ENCODE measurements at regions not wholly inside any gene's neighbourhood (a gene's known extent, or its start where the extent isn't known, plus 50 kb on each side); places are given as distances from the start of the nearest gene placed in this dataset.
"Not testable (repeated sequence)": the region's sequence is repeated elsewhere in the genome, so short reads cannot be mapped to it uniquely, and the experiment has no call there.

DNA sequence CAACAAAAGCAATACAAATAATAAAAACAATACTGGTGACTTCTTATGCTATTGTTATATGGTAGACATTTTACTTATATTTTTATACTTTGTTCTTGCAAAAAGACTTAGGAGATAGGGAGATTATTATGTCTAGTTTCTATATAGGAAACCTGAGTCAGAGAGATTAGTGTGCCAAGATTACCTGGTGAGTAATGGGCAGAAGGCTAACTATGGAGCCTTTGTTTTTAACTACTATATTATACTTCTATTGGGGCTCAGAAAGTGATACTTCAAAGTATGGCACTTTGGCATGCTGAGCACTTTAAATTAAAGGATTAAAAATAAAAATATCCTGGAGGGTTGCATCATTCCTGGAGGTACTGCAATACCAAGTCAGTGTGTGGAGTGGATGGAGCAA is 117.5 kb upstream of the CLINT1 start:
- Histone ChIP-seq H3K4me3 (no peak overlapping the region), H3K36me3 (replicated peaks in 1 of 2) (no peaks in the 10 kb centered on the region), H3K4me1 (replicated peaks in 1 of 2) (no peaks in the 10 kb centered on the region), H3K27me3 (no peaks in the 10 kb centered on the region), H3K9me3 (replicated peaks in 1 of 3) (no peaks in the 10 kb centered on the region), H3K27ac (no peak overlapping the region)
- TF ChIP-seq CTCF (IDR thresholded peaks at IDR 0.05) (no peak), POLR2A (IDR thresholded peaks at IDR 0.05) (no peak)
- DNase-seq: peak in 1 of 7 donors; percentile 10
- intact Hi-C loops (cut with DNase I): no loop called here

DNA sequence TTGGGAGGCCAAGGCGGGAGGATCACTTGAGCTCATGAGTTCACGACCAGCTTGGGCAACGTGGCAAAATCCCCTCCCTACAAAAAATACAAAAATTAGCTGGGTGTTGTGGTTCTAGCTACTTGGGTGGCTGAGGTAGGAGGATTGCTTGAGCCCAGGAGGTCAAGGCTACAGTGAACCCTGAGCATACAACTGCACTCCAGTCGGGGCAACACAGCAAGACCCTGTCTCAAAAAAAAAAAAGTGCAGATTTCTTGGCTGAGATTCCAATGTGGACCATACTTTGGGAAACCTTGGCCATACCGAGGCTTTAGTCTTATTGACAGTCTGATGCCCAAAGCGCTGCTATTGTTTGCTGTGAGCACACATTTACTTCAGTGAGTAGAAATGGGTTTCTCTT is 113.6 kb upstream of the CLINT1 start:
- Histone ChIP-seq H3K9me3 (replicated peaks in 1 of 3) (no peaks in the 10 kb centered on the region), H3K27ac (no peak overlapping the region), H3K4me3 (no peak overlapping the region), H3K4me1 (replicated peaks in 1 of 2) (no peaks in the 10 kb centered on the region), H3K27me3 (no peaks in the 10 kb centered on the region), H3K36me3 (replicated peaks in 1 of 2) (no peaks in the 10 kb centered on the region)
- WGBS, 4 donors: 87 to 95% (median 90%) methylated on average over 6 of the region's 6 CpGs
- DNase-seq: no peak
- intact Hi-C loops (cut with DNase I): no loop called here
- no peak for TF ChIP-seq POLR2A (IDR thresholded peaks at IDR 0.05)
- no peak for TF ChIP-seq CTCF (IDR thresholded peaks at IDR 0.05)

GRCh38 chr5:157971571-157972216 is 112.7 kb upstream of the CLINT1 start:
- H3K36me3 ChIP-seq (replicated peaks in 1 of 2): no peaks in the 10 kb centered on the region
- H3K4me3 ChIP-seq: no peak overlapping the region
- no peaks in the 10 kb centered on the region for H3K27me3 ChIP-seq
- H3K9me3 ChIP-seq (replicated peaks in 1 of 3): no peaks in the 10 kb centered on the region
- DNase-seq: no peak
- 50 to 68% (median 65%) methylated on average over 4 to 5 of the region's 5 CpGs for WGBS, 4 donors
- TF ChIP-seq CTCF (IDR thresholded peaks at IDR 0.05): no peak
- TF ChIP-seq POLR2A (IDR thresholded peaks at IDR 0.05): no peak
- no peaks in the 10 kb centered on the region for H3K4me1 ChIP-seq (replicated peaks in 1 of 2)
- intact Hi-C loops (cut with DNase I): no loop called here
- no peak overlapping the region for H3K27ac ChIP-seq

GRCh38 chr5:157968570-157968969 is 109.6 kb upstream of the CLINT1 start:
- 71 to 84% (median 79%) methylated on average over 5 to 6 of the region's 6 CpGs for WGBS, 4 donors
- H3K9me3 ChIP-seq (replicated peaks in 1 of 3); H3K4me3 ChIP-seq; H3K36me3 ChIP-seq (replicated peaks in 1 of 2); H3K27ac ChIP-seq; DNase-seq; intact Hi-C loops (cut with DNase I); H3K4me1 ChIP-seq (replicated peaks in 1 of 2); H3K27me3 ChIP-seq: not testable (repeated sequence)

GRCh38 chr5:157965989-157966388 is 107.0 kb upstream of the CLINT1 start:
- no peak for DNase-seq
- 73 to 88% (median 82%) methylated on average over 9 of the region's 9 CpGs for WGBS, 4 donors
- H3K4me3 ChIP-seq: no peak overlapping the region
- H3K9me3 ChIP-seq (replicated peaks in 1 of 3): no peaks in the 10 kb centered on the region
- intact Hi-C loops (cut with DNase I): no loop called here
- no peaks in the 10 kb centered on the region for H3K27me3 ChIP-seq
- no peak overlapping the region for H3K27ac ChIP-seq
- no peak for TF ChIP-seq CTCF (IDR thresholded peaks at IDR 0.05)
- no peak for TF ChIP-seq POLR2A (IDR thresholded peaks at IDR 0.05)
- H3K4me1 ChIP-seq (replicated peaks in 1 of 2): no peaks in the 10 kb centered on the region
- no peaks in the 10 kb centered on the region for H3K36me3 ChIP-seq (replicated peaks in 1 of 2)

Measured in adrenal gland (tissue), 9 donors.